IPS-NIHi11 (cell line): ENCODE measurements at regions not wholly inside any gene's neighbourhood (a gene's known extent, or its start where the extent isn't known, plus 50 kb on each side); places are given as distances from the start of the nearest gene placed in this dataset.
"Not testable (repeated sequence)": the region's sequence is repeated elsewhere in the genome, so short reads cannot be mapped to it uniquely, and the experiment has no call there.

Experiments
- DNase-seq: peaks from one replicate; pipeline ENCODE4 v3.0.0; 2012; ENCODE audit warnings: mixed read lengths, low spot score

DNA sequence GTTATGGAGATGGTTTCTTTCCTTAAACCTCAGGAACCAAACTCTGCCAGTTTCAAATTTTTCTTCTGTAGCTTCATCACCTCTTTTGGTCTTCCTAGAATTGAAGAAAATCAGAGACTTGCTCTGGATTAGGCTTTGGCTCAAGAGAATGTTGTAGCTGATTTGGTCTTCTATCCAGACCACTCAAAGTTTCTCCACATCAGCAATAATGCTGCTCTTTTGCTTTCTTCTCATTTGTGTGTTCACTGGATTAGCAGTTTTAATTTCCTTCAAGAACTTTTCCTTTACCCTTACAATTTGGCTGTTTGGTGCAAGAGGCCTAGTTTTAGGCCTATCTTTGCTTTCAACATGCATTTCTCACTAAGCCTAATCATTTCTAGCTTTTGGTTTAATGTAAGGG, 78.1 kb upstream of the PLCB4 start:
- no peak for DNase-seq

DNA sequence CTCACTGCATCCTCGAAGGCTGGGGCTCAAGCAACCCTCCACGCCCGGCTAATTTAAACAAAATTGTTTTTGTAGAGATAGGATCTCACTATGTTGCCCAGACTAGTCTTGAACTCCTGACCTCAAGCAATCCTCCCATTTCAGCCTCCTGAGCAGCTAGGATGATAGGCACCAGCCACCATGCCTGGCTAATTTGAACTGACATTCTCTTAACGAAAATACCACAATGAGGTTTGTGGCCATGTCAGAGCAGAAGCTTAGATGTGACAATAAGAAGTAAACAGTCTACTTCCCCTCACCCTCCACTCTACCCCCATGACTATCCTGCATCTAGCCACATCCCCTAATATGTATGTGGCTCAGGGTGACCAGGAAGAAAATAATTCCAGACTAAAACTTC, 74.8 kb upstream of the PLCB4 start:
- no peak for DNase-seq

DNA sequence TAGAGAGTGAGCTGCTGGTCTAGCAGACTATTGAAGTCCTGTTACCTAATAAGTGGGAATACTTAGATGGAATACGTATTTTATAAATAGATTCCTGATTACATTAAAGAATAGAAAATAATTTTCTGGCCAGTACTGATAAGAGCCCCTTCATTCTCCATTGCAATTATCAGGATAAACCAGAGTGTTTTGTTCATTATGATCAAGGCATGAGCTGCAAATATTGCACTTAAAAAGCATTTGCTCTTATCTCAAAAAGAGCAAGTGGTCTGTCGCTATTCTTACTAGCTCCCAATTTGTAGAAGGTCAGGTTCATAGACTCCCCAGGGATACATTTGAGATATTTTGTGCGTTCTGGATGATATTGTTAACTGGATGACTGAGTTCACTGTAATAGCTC, 73.1 kb upstream of the PLCB4 start:
- no peak for DNase-seq

DNA sequence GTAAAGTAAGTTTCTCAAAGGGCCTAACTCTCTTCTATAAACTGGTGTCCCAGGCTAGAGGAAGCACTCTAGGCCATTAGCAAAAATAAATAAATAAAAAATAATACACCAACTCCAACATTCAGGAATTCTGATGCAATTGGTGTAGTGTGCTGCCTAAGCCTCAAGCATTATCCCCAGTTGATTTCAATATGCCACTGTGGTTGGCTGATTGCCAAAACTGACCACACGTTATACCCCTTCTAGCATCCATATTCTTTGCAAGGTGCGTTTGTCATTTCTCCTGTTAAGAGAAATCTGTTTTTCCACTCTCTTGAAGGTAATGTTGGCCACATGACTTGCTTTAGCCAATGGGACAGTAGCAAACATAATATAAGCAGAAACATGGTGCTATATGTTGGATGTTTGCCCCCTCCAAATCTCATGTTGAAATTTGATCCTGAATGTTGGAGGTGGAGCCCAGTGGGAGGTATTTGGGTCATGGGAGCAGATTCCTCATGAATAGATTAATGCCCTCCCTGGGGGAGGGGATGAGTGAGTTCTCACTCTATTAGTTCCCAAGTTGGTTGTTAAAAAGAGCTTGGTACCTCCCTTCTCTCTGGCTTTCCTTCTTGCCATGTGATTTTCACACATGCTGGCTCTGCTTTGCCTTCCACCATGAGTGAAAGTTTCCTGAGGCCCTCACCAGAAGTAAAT, 71.9 kb upstream of the PLCB4 start:
- DNase-seq, result no peak

DNA sequence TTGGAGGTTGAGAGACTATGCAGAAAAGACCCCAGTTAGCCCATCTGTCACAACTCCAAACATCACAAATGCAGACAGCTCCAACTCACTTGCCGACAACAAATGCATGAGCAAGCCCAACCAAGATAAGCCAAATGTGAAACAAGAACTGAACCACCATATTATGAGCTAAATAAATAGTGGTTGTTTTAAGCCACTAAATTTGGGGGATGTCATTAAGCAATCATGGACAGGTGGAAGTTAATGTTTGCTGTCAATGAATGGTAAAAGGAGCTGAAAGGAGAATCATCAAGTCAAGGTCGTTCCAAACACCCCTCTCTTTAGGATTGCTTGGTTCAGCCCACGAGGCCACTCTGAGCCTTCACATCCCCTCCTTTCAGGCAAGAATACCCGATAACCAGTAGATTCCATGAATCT, 71.2 kb upstream of the PLCB4 start:
- DNase-seq, result peak; percentile 42

DNA sequence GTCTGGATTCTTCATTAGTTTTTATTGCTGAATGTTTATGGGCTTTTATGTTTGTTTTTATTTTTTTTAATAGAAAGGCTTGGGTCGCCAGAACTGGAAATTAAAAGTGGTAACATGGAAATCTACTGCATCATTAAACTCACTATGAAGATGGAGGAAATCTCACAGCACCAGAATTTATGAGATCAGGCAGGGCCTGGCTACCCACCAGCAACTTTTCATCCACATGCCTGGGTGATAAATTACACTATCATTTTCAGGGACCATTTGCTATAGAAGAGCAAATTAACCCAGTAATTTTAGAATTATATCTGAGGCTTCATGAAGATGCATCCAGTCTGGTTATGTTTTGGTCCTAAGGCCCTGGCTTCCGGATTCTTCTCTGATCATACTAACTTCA, 57.8 kb upstream of the PLCB4 start:
- DNase-seq, result no peak

DNA sequence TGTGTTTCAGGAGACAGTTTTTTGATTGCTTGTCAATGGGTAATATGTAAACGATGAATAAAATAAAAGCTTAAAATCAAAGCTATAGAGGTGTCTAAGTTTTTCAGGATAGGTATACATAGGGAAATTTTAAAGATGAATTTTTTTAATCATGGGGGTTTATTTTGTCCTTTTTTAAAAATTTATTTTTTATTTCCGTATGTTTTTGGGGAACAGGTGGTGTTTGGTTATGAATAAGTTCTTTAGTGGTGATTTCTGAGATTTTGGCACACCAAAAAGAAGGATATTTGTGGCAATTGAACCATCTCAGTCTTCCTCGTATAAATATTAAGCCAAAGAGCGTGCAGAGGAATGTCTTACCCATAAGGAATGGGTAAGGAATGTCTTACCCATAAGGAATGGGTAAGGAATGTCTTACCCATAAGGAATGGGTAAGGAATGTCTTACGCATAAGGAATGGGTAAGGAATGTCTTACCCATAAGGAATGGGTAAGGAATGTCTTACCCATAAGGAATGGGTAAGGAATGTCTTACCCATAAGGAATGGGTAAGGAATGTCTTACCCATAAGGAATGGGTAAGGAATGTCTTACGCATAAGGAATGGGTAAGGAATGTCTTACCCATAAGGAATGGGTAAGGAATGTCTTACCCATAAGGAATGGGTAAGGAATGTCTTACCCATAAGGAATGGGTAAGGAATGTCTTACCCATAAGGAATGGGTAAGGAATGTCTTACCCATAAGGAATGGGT, 53.5 kb upstream of the PLCB4 start:
- DNase-seq, result not testable (repeated sequence)

DNA sequence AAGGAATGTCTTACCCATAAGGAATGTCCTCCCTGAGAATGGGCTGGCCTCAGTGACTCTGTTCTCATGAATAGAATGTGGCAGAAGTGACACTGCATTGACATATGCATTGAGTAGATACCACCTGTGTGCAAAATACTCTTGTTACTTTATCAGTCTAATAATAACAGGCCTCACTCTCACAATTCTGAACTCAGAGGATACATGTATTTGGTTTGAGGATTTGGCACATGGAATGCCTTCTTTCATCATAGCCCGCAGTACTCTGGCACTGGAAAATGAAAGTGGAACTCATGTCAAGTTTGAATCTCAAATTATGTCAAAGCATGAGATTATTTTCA, 52.9 kb upstream of the PLCB4 start:
- DNase-seq, result no peak

DNA sequence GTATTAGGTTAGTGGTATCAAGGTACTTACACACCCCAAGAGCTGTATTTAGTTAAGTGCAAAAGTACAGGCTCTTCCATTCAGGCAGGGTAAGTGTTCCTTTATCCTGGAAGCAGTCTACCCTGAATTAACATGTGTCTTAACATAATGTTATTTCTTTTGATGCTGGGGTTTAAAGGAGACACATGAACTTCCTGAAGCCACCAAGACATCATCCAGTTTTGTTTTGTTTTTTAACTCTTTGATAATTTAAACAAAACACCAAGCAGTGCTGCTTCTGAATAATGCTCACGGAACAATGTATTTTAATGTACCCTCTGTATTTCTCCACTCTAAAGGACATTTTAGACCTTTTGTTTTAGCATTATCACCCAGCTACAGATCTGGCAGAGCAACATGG, 50.5 kb upstream of the PLCB4 start:
- no peak for DNase-seq
